K562 (cell line): ENCODE measurements at regions not wholly inside any gene's neighbourhood (a gene's known extent, or its start where the extent isn't known, plus 50 kb on each side); places are given as distances from the start of the nearest gene placed in this dataset.

Source experiments
- ATAC-seq: fragments of 200-7000 bp; cut with Tn5 transposase; 3 replicates; pipeline ENCODE4 v1.9.1; 2020; ENCODE audit warnings: moderate library complexity
- BruUV-seq: library from RNA; stranded (reverse); fragments of 400-500 nt; replicated peaks from 2 replicates; lab custom pipeline; 2021; lab: Mats Ljungman, UMichigan
- CTCF ChIA-PET: fragments of 300-600 bp; formaldehyde crosslinking; extraction: SDS; loops from one replicate; lab custom pipeline; 2021; ENCODE audit warnings: low intra/inter-chr PET ratio; lab: Yijun Ruan, JAX
- POLR2A ChIA-PET: fragments of 300-600, 350-650 bp; sonication (Branson Sonifier 250); formaldehyde crosslinking; extraction: SDS; loops from one replicate; lab custom pipeline; 2021; ENCODE audit warnings: antibody characterized with exemption, inconsistent platforms; lab: Yijun Ruan, JAX
- DNase-seq, 4 experiments: peaks; one replicate each; pipeline versions ENCODE4 v3.0.0 to v3.0.0-alpha.2; 2011 to 2018; ENCODE audit warnings: low spot score in 3 of 4, mixed read lengths in 3 of 4; ENCODE audit errors: extremely low read depth in 1 of 4
- FAIRE-seq: peaks from 2 replicates; lab custom pipeline; 2011; peaks lifted over from hg19 to GRCh38; lab: Jason Lieb, UNC
- H2AFZ ChIP-seq: 2 replicates; pipeline ENCODE4 v1.6.0; 2011; ENCODE audit warnings: low read depth, low read length, control low read depth, inconsistent platforms
- H3K27ac ChIP-seq: fragments of 200-600 bp; 3 replicates; pipeline ENCODE4 v1.8.0; 2011; ENCODE audit warnings: low read depth, mild to moderate bottlenecking, control low read depth, inconsistent platforms, low read length, moderate library complexity, mixed read lengths; ENCODE audit errors: extremely low read depth
- H3K27me3 ChIP-seq, 2 experiments: fragments of 300-600 bp in 1 of 2; 2 replicates in 1 of 2; 3 replicates in 1 of 2; pipeline versions ENCODE4 v1.6.0 to v1.8.0; 2011; ENCODE audit warnings: inconsistent platforms in 2 of 2, low read length in 2 of 2, mild to moderate bottlenecking in 1 of 2, mixed read lengths in 1 of 2, moderate library complexity in 1 of 2; ENCODE audit not compliant: control insufficient read depth in 2 of 2, insufficient read depth in 2 of 2
- H3K36me3 ChIP-seq: fragments of 300-600 bp; 3 replicates; pipeline ENCODE4 v1.8.0; 2011; ENCODE audit warnings: mild to moderate bottlenecking, low read length, inconsistent platforms; ENCODE audit not compliant: control insufficient read depth, insufficient read depth
- H3K4me1 ChIP-seq, 2 experiments: fragments of 200-600 bp in 1 of 2; replicated peaks in 1 of 2; 2 replicates in 1 of 2; 3 replicates in 1 of 2; pipeline versions ENCODE4 v1.5.1 to v1.8.0; 2011; ENCODE audit warnings: inconsistent platforms in 2 of 2, low read length in 2 of 2, mild to moderate bottlenecking in 1 of 2, mixed read lengths in 1 of 2, moderate library complexity in 1 of 2; ENCODE audit not compliant: control insufficient read depth in 2 of 2, insufficient read depth in 2 of 2
- H3K4me2 ChIP-seq: 2 replicates; pipeline ENCODE4 v1.6.1; 2011; ENCODE audit warnings: low read length, control low read depth, inconsistent platforms, mixed read lengths; ENCODE audit not compliant: insufficient read depth
- H3K4me3 ChIP-seq: fragments of 200-600 bp; sonication (generic), shearing (Covaris generic); 2 replicates; pipeline ENCODE4 v1.5.1; 2016; ENCODE audit warnings: control low read depth, inconsistent platforms
- H3K79me2 ChIP-seq: fragments of 200-600 bp; 3 replicates; pipeline ENCODE4 v1.8.0; 2011; ENCODE audit warnings: low read length, inconsistent platforms; ENCODE audit not compliant: control insufficient read depth, insufficient read depth
- H3K9ac ChIP-seq, 2 experiments: 2 replicates each; pipeline versions ENCODE4 v1.6.0 to v1.6.1; 2011; ENCODE audit warnings: low read depth in 2 of 2, low read length in 2 of 2, control low read depth in 1 of 2, inconsistent platforms in 1 of 2, mild to moderate bottlenecking in 1 of 2, mixed read lengths in 1 of 2; ENCODE audit not compliant: insufficient read depth in 1 of 2
- H3K9me1 ChIP-seq: one replicate; pipeline ENCODE4 v1.6.0; 2011; ENCODE audit warnings: inconsistent platforms, mild to moderate bottlenecking, low read length, moderate library complexity; ENCODE audit not compliant: control insufficient read depth, insufficient read depth
- H3K9me3 ChIP-seq: replicated peaks from 2 replicates; pipeline ENCODE4 v1.5.1; 2011; ENCODE audit warnings: low read depth, low read length, inconsistent platforms; ENCODE audit not compliant: control insufficient read depth, insufficient read depth
- H4K20me1 ChIP-seq: replicated peaks from 2 replicates; pipeline ENCODE4 v1.6.1; 2011; ENCODE audit warnings: low read length, inconsistent platforms, mixed read lengths; ENCODE audit not compliant: control insufficient read depth, insufficient read depth
- ATF6 ChIP-seq: sonication (generic); formaldehyde crosslinking; IDR thresholded peaks from 2 replicates; pipeline ENCODE4 v1.4.0; 2020; ENCODE audit warnings: mild to moderate bottlenecking, missing genetic modification reagents
- BRD4 ChIP-seq: fragments of 200-600 bp; sonication (generic); IDR thresholded peaks from 2 replicates; pipeline ENCODE4 v1.6.1; 2017; ENCODE audit warnings: inconsistent platforms
- BRF1 ChIP-seq: IDR thresholded peaks from 3 replicates; pipeline ENCODE4 v1.6.1; 2011; ENCODE audit warnings: borderline replicate concordance, mild to moderate bottlenecking; ENCODE audit not compliant: insufficient read length; ENCODE audit errors: extremely low read depth
- CHD1 ChIP-seq: fragments of 200-600 bp; sonication (generic); IDR thresholded peaks from one replicate; pipeline ENCODE4 v1.6.1; 2012; ENCODE audit warnings: mild to moderate bottlenecking, moderate library complexity, low read length, inconsistent platforms
- DIDO1 ChIP-seq: fragments of 450-650 bp; IDR thresholded peaks from 2 replicates; pipeline ENCODE4 v1.6.1; 2016; ENCODE audit warnings: low read depth, missing biosample characterization, missing genetic modification characterization
- EHMT2 ChIP-seq: fragments of 450-650 bp; IDR thresholded peaks from 2 replicates; pipeline ENCODE4 v1.6.1; 2018; ENCODE audit warnings: antibody characterized with exemption
- HDAC1 ChIP-seq, 2 experiments: fragments of 450-650 bp; IDR thresholded peaks; 2 replicates each; pipeline ENCODE4 v1.6.1; 2016 to 2017; ENCODE audit warnings: inconsistent platforms in 1 of 2, mild to moderate bottlenecking in 1 of 2, moderate library complexity in 1 of 2
- HOXB6 ChIP-seq: fragments of 250-450 bp; sonication (Bioruptor Pico); IDR thresholded peaks from 2 replicates; pipeline ENCODE4 v1.5.1; 2022; ENCODE audit warnings: mild to moderate bottlenecking, borderline replicate concordance
- MAFF ChIP-seq: IDR thresholded peaks from 2 replicates; pipeline ENCODE4 v1.6.1; 2012; ENCODE audit warnings: low read length, improper control_type of control experiment
- NFIC ChIP-seq: fragments of 450-650 bp; IDR thresholded peaks from 2 replicates; pipeline ENCODE4 v1.6.1; 2017; ENCODE audit warnings: mild to moderate bottlenecking, inconsistent platforms
- SIN3A ChIP-seq, 2 experiments: fragments of 150-350 bp in 1 of 2; IDR thresholded peaks; 2 replicates each; pipeline ENCODE4 v1.6.1; 2011 to 2016; ENCODE audit warnings: borderline replicate concordance in 2 of 2, low read depth in 2 of 2, low read length in 2 of 2, mild to moderate bottlenecking in 2 of 2, moderate library complexity in 2 of 2; ENCODE audit not compliant: control insufficient read depth in 1 of 2
- SUPT5H ChIP-seq: fragments of 450-650 bp; IDR thresholded peaks from 2 replicates; pipeline ENCODE4 v1.6.1; 2016
- ZKSCAN3 ChIP-seq: fragments of 250-450 bp; sonication (Bioruptor Pico); IDR thresholded peaks from 2 replicates; pipeline ENCODE4 v1.4.0; 2020
- WGBS: fragments of 100-300 bp; shearing (Covaris generic); methylation state at CpG from one replicate; pipeline ENCODE4 v1.1.6; 2016; ENCODE audit warnings: low coverage, mixed read lengths; ENCODE audit not compliant: insufficient coverage; ENCODE audit errors: missing lambda C conversion rate; 5-methylcytosine and 5-hydroxymethylcytosine counted together
- in situ Hi-C: fragments of 300-500 bp; cut with MboI; formaldehyde crosslinking; loops from 4 replicates; pipeline ENCODE4 v1.15.0; 2018; ENCODE audit warnings: inconsistent platforms, mixed read lengths
- intact Hi-C: fragments of 100-400 bp; cut with micrococcal nuclease; formaldehyde crosslinking; loops from 2 replicates; pipeline ENCODE4 v1.14.2; 2022
- TF ChIP-seq, protein P1 (sequence below), 2 experiments: IDR thresholded peaks; 2 replicates each; pipeline ENCODE4 v1.6.1; 2011; ENCODE audit warnings: borderline replicate concordance in 1 of 2, control low read depth in 1 of 2, low read depth in 1 of 2, low read length in 1 of 2, mild to moderate bottlenecking in 1 of 2, mixed read lengths in 1 of 2, moderate library complexity in 1 of 2; ENCODE audit not compliant: insufficient read depth in 1 of 2, insufficient read length in 1 of 2, poor library complexity in 1 of 2, severe bottlenecking in 1 of 2; ENCODE audit errors: extremely low read depth in 1 of 2

GRCh38 chr15:39216816-39217215, 364.1 kb upstream of the THBS1 start:
- Histone ChIP-seq H3K27me3 (no peaks in the 10 kb centered on the region), H3K36me3 (no peaks in the 10 kb centered on the region), H2AFZ (no peak overlapping the region), H3K4me2 (no peak overlapping the region), H3K9me1 (no peaks in the 10 kb centered on the region), H4K20me1 (no peaks in the 10 kb centered on the region), H3K27ac (no peak overlapping the region), H3K79me2 (no peaks in the 10 kb centered on the region), H3K4me3 (no peak overlapping the region), H3K4me1 (peaks cover 0 to 8% of the 10 kb centered on the region in 2 experiments; a peak in 2 of 5 replicates), H3K9me3 (no peaks in the 10 kb centered on the region), H3K9ac (no peak overlapping the region)
- no peak for FAIRE-seq
- ChIA-PET POLR2A (no interaction called here), CTCF (no interaction called here)
- BruUV-seq, result no TSS peak
- DNase-seq, result no peak
- TF ChIP-seq, protein P1, sequence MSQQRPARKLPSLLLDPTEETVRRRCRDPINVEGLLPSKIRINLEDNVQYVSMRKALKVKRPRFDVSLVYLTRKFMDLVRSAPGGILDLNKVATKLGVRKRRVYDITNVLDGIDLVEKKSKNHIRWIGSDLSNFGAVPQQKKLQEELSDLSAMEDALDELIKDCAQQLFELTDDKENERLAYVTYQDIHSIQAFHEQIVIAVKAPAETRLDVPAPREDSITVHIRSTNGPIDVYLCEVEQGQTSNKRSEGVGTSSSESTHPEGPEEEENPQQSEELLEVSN (IDR thresholded peaks at IDR 0.05; ENCODE audit: borderline replicate concordance in 1 of 2, extremely low read depth in 1 of 2, insufficient read depth in 1 of 2, insufficient read length in 1 of 2, low read depth in 1 of 2, low read length in 1 of 2, poor library complexity in 1 of 2, severe bottlenecking in 1 of 2), result no peak
- TF ChIP-seq BRF1 (no peak), DIDO1 (no peak), HOXB6 (CRISPR knock-in tag) (no peak), EHMT2 (no peak), MAFF (no peak), CHD1 (no peak), NFIC (no peak), SIN3A (IDR thresholded peaks at IDR 0.05; ENCODE audit: borderline replicate concordance in 2 of 2, control insufficient read depth in 1 of 2, low read depth in 2 of 2, low read length in 2 of 2) (no peak), ZKSCAN3 (CRISPR knock-in tag) (no peak), SUPT5H (no peak), HDAC1 (IDR thresholded peaks at IDR 0.05) (no peak), BRD4 (no peak), ATF6 (no peak)
- in situ Hi-C loops (no loop called here), intact Hi-C loops (no loop called here)
- WGBS, result 0% methylated on average over 3 of the region's 3 CpGs
- no peak for ATAC-seq
